Choroid plexus epithelial cell (primary cell): ENCODE measurements at regions not wholly inside any gene's neighbourhood (a gene's known extent, or its start where the extent isn't known, plus 50 kb on each side); places are given as distances from the start of the nearest gene placed in this dataset.

ENCODE experiments used
- DNase-seq: peaks from one replicate; pipeline ENCODE4 v3.0.0-alpha.2; 2010; ENCODE audit warnings: low read depth
- H3K4me3 ChIP-seq: 2 replicates; pipeline ENCODE4 v1.5.1; 2011; ENCODE audit warnings: low read depth, mild to moderate bottlenecking, control low read depth, low read length, moderate library complexity
- TF ChIP-seq, protein P1 (sequence below): conservative IDR thresholded peaks from 2 replicates; pipeline ENCODE4 v1.5.1; 2011; ENCODE audit warnings: low read depth, mild to moderate bottlenecking, control low read depth, inconsistent platforms, low read length, moderate library complexity

DNA sequence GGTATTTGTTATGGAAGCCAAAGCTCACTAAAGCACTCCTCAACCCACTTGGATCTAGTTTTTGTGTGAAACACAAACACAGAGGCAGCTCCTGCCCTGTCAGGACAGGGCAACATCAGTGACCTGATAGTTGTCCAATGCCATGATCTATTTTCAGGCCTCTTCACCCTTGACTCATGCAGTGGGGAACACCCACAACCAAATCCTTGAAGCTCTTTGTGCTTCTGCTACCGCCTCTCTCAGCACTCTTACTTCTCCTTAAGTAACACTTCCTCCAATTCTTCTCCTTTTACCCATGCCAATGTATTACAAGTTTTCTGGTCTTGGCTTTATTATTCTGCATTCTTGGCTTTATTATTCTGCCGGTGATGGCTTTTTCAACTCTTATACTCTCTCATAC, 425.3 kb downstream of the INHBA start:
- no peak overlapping the region for H3K4me3 ChIP-seq
- DNase-seq: no peak
- TF ChIP-seq, protein P1, sequence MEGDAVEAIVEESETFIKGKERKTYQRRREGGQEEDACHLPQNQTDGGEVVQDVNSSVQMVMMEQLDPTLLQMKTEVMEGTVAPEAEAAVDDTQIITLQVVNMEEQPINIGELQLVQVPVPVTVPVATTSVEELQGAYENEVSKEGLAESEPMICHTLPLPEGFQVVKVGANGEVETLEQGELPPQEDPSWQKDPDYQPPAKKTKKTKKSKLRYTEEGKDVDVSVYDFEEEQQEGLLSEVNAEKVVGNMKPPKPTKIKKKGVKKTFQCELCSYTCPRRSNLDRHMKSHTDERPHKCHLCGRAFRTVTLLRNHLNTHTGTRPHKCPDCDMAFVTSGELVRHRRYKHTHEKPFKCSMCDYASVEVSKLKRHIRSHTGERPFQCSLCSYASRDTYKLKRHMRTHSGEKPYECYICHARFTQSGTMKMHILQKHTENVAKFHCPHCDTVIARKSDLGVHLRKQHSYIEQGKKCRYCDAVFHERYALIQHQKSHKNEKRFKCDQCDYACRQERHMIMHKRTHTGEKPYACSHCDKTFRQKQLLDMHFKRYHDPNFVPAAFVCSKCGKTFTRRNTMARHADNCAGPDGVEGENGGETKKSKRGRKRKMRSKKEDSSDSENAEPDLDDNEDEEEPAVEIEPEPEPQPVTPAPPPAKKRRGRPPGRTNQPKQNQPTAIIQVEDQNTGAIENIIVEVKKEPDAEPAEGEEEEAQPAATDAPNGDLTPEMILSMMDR: no peak

DNA sequence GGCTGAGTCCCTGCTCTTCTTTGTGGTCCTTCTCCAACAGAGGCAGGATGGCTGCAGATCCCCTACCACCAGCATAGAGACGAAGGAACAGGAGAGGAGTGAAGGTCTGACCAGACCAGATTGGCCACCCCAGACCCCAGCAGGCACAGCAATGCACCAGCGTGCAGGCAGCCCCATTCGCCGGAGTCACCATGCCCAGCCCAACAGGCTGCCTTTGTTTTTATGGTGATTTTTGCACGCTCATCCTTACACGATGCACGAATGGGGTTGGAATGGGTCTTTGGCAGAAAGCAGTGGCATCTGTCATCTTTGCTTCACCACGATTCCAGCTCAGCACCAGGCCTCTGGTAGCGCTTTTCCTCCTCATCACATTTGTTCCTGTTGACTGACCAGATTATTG, 427.6 kb downstream of the INHBA start:
- TF ChIP-seq, protein P1: no peak
- H3K4me3 ChIP-seq: no peak overlapping the region
- no peak for DNase-seq

DNA sequence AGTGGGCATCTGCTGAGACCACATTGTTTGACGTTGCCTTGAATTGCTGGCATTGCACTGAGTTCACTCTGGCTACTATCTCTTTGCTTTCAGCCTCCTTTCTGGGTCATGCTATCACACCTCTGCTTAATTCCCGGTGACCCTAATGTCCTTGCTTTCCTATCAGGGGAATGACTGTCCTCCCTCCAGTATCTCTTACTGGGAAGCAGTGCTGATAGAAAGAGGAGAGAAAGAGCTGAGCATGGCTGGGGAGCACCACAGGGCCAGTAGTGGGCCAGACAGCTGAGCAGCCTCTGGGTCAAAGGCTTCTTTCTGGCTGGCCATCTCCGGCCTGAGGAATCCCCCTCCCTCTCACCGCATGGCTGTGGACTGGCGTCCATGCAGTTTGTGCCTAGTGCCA, 428.7 kb downstream of the INHBA start:
- TF ChIP-seq, protein P1: no peak
- DNase-seq: no peak
- H3K4me3 ChIP-seq: no peak overlapping the region

DNA sequence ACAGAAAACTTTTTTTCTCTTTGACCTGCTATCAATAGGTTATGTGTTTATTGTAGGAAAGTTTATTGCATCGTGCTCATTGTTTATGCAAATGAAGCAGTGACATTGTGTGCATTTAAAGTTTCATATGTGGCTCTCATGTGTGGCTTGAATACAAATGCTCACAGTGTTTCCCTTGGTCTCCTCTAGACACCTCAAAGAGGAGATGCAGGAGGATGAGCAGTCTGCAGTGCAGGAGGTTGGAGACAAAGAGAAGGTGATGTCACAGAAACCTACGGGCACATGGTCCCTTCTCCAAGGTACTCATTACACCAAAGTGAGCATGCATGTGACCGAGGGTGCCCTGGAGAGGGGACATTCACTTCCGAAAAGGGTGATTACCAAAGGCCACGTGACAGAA, 430.2 kb downstream of the INHBA start:
- H3K4me3 ChIP-seq: no peak overlapping the region
- DNase-seq: no peak
- TF ChIP-seq, protein P1: no peak

DNA sequence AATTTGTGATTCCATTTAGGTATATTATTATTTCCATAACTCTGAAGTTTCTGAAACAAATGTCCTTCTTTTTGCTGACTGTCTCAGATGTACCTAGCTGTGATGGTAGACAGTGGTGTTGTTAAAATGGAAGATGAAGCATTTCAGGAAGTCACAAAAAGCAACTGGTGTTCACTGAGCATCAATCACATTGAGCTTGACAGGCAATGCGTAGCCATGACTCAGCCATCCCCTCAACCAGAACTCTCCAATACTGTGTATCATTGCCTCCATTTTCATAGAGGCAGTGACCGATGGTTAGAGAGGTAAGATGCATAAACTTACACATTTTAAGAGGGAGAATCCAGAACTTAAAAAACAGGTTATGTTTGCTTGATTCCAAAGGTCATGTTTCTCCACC, 434.0 kb downstream of the INHBA start:
- TF ChIP-seq, protein P1: no peak
- no peak for DNase-seq
- no peak overlapping the region for H3K4me3 ChIP-seq

DNA sequence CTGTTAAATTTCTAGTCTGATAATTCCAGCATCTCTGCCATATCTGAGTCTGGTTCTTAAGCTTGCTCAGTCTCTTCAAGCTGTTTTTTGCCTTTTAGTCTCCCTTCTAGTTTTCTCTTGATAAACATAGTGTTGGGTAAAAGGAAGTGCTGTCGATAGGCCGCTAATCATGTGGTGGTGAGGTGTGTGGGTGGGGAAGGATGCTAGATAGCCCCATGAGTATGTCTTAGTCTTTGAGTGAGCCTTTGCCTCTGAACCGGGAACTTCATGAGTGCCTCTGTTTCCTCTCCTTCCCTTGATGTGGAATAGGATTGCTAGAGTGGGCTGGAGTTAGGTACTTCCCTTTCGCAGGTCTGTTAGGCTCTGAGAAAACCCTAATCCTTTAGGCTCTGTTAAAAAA, 441.8 kb downstream of the INHBA start:
- DNase-seq: no peak
- H3K4me3 ChIP-seq: no peak overlapping the region
- TF ChIP-seq, protein P1: no peak

DNA sequence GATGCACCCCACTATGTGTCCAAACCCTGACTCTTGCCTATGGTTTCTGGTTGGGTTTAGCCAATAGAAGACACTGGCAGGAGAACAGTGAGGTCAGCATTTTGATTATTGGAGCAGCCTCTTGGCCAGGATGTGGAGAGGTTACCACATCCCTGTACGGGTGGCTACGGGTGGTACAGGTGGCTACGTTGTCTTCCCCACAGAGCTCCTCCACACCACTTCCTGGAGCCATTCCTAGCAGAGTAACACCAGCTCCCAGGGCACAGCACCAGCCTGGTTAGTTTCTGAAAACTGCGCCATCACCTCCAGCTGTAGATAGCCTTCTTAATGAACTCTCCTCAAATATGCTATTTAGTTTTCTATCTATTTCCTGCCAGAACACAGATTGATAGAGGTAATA, 445.2 kb downstream of the INHBA start:
- TF ChIP-seq, protein P1: no peak
- DNase-seq: no peak
- H3K4me3 ChIP-seq: no peak overlapping the region
